Astrocyte of the cerebellum (primary cell): ENCODE measurements at regions not wholly inside any gene's neighbourhood (a gene's known extent, or its start where the extent isn't known, plus 50 kb on each side); places are given as distances from the start of the nearest gene placed in this dataset.

Source experiments
- DNase-seq: peaks from one replicate; pipeline ENCODE4 v3.0.0-alpha.2; 2011; ENCODE audit warnings: low read depth
- H3K4me3 ChIP-seq: 2 replicates; pipeline ENCODE4 v1.5.1; 2011; ENCODE audit warnings: mild to moderate bottlenecking, low read depth, low read length, moderate library complexity
- CTCF ChIP-seq: IDR thresholded peaks from 2 replicates; pipeline ENCODE4 v1.5.1; 2012; ENCODE audit warnings: low read length, low read depth, moderate library complexity, mild to moderate bottlenecking; ENCODE audit errors: missing control alignments
- in situ Hi-C: cut with HindIII; loops from 2 replicates; pipeline ENCODE4 v1.10.0; 2017; ENCODE audit warnings: low sequenced_read_pairs

DNA sequence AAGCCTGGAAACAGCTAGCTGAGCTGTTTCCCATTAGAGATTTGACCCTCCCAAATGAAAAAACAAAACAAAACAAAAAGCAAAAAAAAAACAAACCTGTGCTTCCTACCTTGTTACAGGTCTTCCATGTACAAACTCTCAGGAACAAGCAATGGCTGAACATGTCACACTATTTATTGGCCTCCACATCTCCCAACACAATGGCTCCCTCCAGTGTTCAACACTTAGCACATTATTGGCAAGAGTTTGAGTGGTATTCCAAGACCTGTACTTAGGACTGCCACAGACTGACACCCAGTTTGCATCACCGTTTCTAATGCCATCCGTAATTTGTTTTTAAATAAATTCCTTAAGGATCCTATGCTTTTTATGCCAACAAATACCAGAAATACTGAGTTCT lies 195.0 kb upstream of the OLFM3 start:
- in situ Hi-C loops, result no loop called here
- peak; percentile 34 for TF ChIP-seq CTCF
- no peak overlapping the region for H3K4me3 ChIP-seq
- DNase-seq, result peak; percentile 5

DNA sequence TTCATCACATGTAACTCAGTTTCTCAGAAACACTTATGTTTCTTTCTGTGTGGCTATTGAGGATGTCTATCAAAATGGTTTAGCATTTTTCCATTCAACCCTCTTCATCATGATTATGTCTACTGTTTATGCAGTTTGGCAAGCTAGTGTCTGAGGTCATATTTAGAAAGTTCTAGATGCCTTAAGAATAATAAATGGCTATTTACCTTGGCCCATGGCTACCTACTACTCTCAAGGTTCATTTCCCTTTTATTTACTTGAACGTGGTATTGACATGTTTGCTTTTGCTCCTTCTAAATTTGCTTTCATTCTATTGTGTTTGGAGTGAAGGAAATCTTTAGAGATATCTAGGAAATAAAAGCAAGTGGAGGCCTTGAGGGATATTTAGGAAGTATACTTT lies 193.7 kb upstream of the OLFM3 start:
- H3K4me3 ChIP-seq, result no peak overlapping the region
- no peak for TF ChIP-seq CTCF
- in situ Hi-C loops, result no loop called here
- DNase-seq, result no peak

DNA sequence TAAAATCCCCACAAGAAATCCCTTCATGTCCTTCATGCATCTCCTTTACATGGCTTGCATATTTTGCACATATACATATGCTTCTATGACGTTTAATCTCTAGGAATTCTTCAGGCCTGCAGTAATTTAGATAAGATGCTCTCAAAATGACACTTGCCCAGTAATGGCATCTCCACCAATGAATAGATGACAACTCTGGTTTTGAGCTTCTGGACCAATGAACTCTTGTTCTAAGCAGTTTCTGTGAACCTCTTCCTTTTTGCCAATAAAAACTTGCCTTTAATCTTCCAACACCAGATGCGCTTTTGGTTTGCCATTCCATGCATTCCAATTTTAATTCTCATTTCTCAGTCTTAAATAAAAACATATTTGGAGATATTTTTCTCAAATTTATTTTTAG lies 189.8 kb upstream of the OLFM3 start:
- DNase-seq, result no peak
- TF ChIP-seq CTCF, result no peak
- in situ Hi-C loops, result no loop called here
- no peak overlapping the region for H3K4me3 ChIP-seq

DNA sequence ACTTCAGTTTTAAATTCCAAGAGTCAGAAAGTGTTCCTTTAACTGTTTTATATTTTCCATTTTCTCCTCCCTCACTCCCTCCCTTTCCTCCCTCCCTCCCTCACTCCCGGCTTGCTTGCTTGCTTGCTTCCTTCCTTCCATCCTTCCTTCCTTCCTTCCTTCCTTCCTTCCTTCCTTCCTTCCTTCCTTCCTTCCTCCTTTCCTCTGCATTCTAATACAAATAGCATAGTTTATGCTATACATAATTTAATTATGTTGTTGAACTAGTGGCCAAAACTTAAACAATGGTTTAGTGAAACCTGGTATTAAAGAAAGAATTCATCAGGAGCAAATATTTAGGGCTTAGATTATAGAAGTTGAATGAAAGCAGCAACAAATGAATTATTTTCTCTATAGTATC lies 188.5 kb upstream of the OLFM3 start:
- TF ChIP-seq CTCF, result no peak
- in situ Hi-C loops, result no loop called here
- no peak overlapping the region for H3K4me3 ChIP-seq

DNA sequence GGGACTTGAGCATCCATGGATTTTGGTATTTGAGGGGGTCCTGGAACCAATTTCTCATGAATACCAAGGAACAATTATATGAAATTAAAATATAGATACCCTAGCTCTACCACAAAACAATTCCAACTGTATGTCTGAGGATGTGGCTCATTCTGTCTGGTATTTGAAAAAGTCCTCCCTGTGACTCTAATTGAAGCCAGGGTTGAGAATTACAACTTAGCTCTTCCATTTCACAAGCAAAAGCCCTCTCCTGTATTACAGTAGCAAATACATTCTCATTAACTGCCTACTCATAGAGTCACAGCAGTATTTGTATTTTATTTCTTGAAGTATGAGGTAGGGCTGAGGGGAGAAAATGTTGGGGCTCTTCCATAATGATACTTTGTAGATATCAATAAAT lies 187.8 kb upstream of the OLFM3 start:
- no peak overlapping the region for H3K4me3 ChIP-seq
- no peak for DNase-seq
- TF ChIP-seq CTCF, result no peak
- in situ Hi-C loops, result no loop called here

More for the DNA sequence above, 188.5 kb upstream of the OLFM3 start:
- no peak for DNase-seq

DNA sequence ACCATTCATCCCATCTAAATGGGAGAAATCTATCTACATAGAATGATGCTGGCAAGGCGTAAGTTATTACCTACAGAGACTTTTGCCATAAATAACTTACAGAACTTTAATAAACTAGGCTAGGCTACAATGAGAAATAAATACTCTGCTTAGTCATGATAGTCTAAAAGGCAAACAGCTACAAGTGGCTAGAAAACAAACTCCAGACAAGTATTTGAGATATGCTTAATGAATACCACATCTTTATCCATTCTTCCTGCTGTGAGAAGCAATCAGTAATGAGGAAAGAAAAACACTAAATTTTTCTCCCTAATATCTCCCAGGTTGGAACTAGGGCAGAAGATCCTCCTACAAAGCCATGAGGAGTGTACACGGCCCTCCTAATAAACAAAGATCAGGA lies 187.0 kb upstream of the OLFM3 start:
- DNase-seq, result no peak
- H3K4me3 ChIP-seq, result no peak overlapping the region
- in situ Hi-C loops, result no loop called here
- TF ChIP-seq CTCF, result no peak
